Liver (tissue), 8 donors: ENCODE measurements at regions not wholly inside any gene's neighbourhood (a gene's known extent, or its start where the extent isn't known, plus 50 kb on each side); places are given as distances from the start of the nearest gene placed in this dataset.

Experiments used
- DNase-seq: peaks from one replicate; pipeline ENCODE4 v3.0.0-alpha.2; 2017; ENCODE audit warnings: low spot score
- H3K27ac ChIP-seq, 2 donors: one replicate each; pipeline ENCODE4 v1.7.0; 2013; ENCODE audit warnings: inconsistent platforms in 2 of 2, low read length in 2 of 2, control low read depth in 1 of 2, low read depth in 1 of 2, mild to moderate bottlenecking in 1 of 2
- H3K27me3 ChIP-seq, 4 donors: one replicate each; pipeline versions ENCODE4 v1.6.1 to v1.7.0; 2013; ENCODE audit warnings: low read length in 3 of 4, inconsistent platforms in 1 of 4, mild to moderate bottlenecking in 1 of 4, moderate library complexity in 1 of 4; ENCODE audit not compliant: control insufficient read depth in 4 of 4, insufficient read depth in 4 of 4
- H3K36me3 ChIP-seq, 4 donors: one replicate each; pipeline versions ENCODE4 v1.6.1 to v1.7.0; 2013; ENCODE audit warnings: low read length in 3 of 4, mild to moderate bottlenecking in 3 of 4, low read depth in 1 of 4, moderate library complexity in 1 of 4; ENCODE audit not compliant: control insufficient read depth in 4 of 4, insufficient read depth in 3 of 4
- H3K4me1 ChIP-seq, 4 donors: one replicate each; pipeline versions ENCODE4 v1.6.1 to v1.7.0; 2013; ENCODE audit warnings: low read length in 3 of 4, mild to moderate bottlenecking in 3 of 4, moderate library complexity in 1 of 4; ENCODE audit not compliant: control insufficient read depth in 4 of 4, insufficient read depth in 4 of 4
- H3K4me3 ChIP-seq, 3 donors: one replicate each; pipeline versions ENCODE4 v1.6.1 to v1.7.0; 2013; ENCODE audit warnings: low read length in 3 of 3, control low read depth in 1 of 3, low read depth in 1 of 3, mild to moderate bottlenecking in 1 of 3
- H3K9ac ChIP-seq, 2 donors: one replicate each; pipeline ENCODE4 v1.7.0; 2013; ENCODE audit warnings: low read length in 2 of 2, mild to moderate bottlenecking in 2 of 2, moderate library complexity in 2 of 2, control low read depth in 1 of 2, low read depth in 1 of 2
- H3K9me3 ChIP-seq, 4 donors: one replicate each; pipeline versions ENCODE4 v1.6.1 to v1.7.0; 2013; ENCODE audit warnings: low read length in 3 of 4; ENCODE audit not compliant: control insufficient read depth in 4 of 4
- CTCF ChIP-seq: fragments of 150-350 bp; IDR thresholded peaks from 2 replicates; pipeline ENCODE4 v1.5.1; 2017; ENCODE audit warnings: improper control_type of control experiment, low read depth, low read length; ENCODE audit not compliant: missing input control
- EGR1 ChIP-seq, 2 donors: IDR thresholded peaks; 2 replicates each; pipeline ENCODE4 v1.6.1; 2016 to 2018; ENCODE audit warnings: antibody characterized with exemption in 2 of 2, low read depth in 2 of 2
- FOXA1 ChIP-seq: IDR thresholded peaks from 2 replicates; pipeline ENCODE4 v1.6.1; 2016; ENCODE audit warnings: antibody characterized with exemption
- FOXA2 ChIP-seq: IDR thresholded peaks from 2 replicates; pipeline ENCODE4 v1.6.1; 2016; ENCODE audit warnings: antibody characterized with exemption
- GABPA ChIP-seq, 2 donors: IDR thresholded peaks in 1 of 2; conservative IDR thresholded peaks in 1 of 2; 2 replicates each; pipeline ENCODE4 v1.6.1; 2016; ENCODE audit warnings: antibody characterized with exemption in 2 of 2, mild to moderate bottlenecking in 1 of 2, moderate library complexity in 1 of 2
- HNF4A ChIP-seq, 2 donors: conservative IDR thresholded peaks; 2 replicates each; pipeline ENCODE4 v1.6.1; 2016; ENCODE audit warnings: antibody characterized with exemption in 2 of 2, mild to moderate bottlenecking in 2 of 2
- HNF4G ChIP-seq: IDR thresholded peaks from 2 replicates; pipeline ENCODE4 v1.6.1; 2016; ENCODE audit warnings: antibody characterized with exemption
- JUND ChIP-seq, 2 donors: IDR thresholded peaks; 2 replicates each; pipeline ENCODE4 v1.6.1; 2016; ENCODE audit warnings: antibody characterized with exemption in 2 of 2
- REST ChIP-seq: IDR thresholded peaks from 2 replicates; pipeline ENCODE4 v1.6.1; 2016; ENCODE audit warnings: antibody characterized with exemption, mild to moderate bottlenecking
- SP1 ChIP-seq: IDR thresholded peaks from 2 replicates; pipeline ENCODE4 v1.6.1; 2018; ENCODE audit warnings: antibody characterized with exemption, mild to moderate bottlenecking
- TAF1 ChIP-seq: conservative IDR thresholded peaks from 2 replicates; pipeline ENCODE4 v1.6.1; 2016; ENCODE audit warnings: antibody characterized with exemption, mild to moderate bottlenecking
- YY1 ChIP-seq: IDR thresholded peaks from 2 replicates; pipeline ENCODE4 v1.6.1; 2016; ENCODE audit warnings: antibody characterized with exemption, mild to moderate bottlenecking
- ZBTB33 ChIP-seq: IDR thresholded peaks from 2 replicates; pipeline ENCODE4 v1.6.1; 2016; ENCODE audit warnings: antibody characterized with exemption
- WGBS: extraction: QIAGEN DNeasy Blood & Tissue Kit; methylation state at CpG from one replicate; pipeline ENCODE4 v1.1.7; 2013; 5-methylcytosine and 5-hydroxymethylcytosine counted together
- donor health status: healthy.
- donor health status: healthy.
- donor health status: healthy.
- donor health status: healthy.
- donor health status: healthy.

GRCh38 chr11:44466531-44467205 is 98.8 kb upstream of the CD82 start:
- H3K4me1 ChIP-seq: peaks cover 0 to 8% (median 3%) of the 10 kb centered on the region in 4 donors
- no peak for TF ChIP-seq HNF4A (conservative IDR thresholded peaks at IDR 0.05)
- no peak for TF ChIP-seq JUND (IDR thresholded peaks at IDR 0.05)
- TF ChIP-seq HNF4G: no peak
- no peak for TF ChIP-seq TAF1
- no peak for TF ChIP-seq CTCF
- H3K36me3 ChIP-seq: no peaks in the 10 kb centered on the region
- DNase-seq: no peak
- no peak overlapping the region for H3K4me3 ChIP-seq
- no peak overlapping the region for H3K27ac ChIP-seq
- WGBS: 86% methylated on average over 24 of the region's 24 CpGs
- no peak overlapping the region for H3K9ac ChIP-seq
- H3K9me3 ChIP-seq: peaks cover 0 to 2% (median 0%) of the 10 kb centered on the region in 4 donors
- no peaks in the 10 kb centered on the region for H3K27me3 ChIP-seq

- Histone ChIP-seq H3K4me1 (peaks cover 0 to 8% (median 3%) of the 10 kb centered on the region in 4 donors), H3K27ac (no peak overlapping the region), H3K36me3 (no peaks in the 10 kb centered on the region), H3K9me3 (peaks cover 0 to 2% (median 0%) of the 10 kb centered on the region in 4 donors), H3K4me3 (no peak overlapping the region), H3K9ac (no peak overlapping the region), H3K27me3 (no peaks in the 10 kb centered on the region)
- WGBS: 81% methylated on average over 1 of the region's 1 CpG
- TF ChIP-seq ZBTB33 (no peak), JUND (IDR thresholded peaks at IDR 0.05) (no peak), EGR1 (IDR thresholded peaks at IDR 0.05; ENCODE audit: low read depth in 2 of 2) (no peak), HNF4G (no peak), YY1 (no peak), GABPA (IDR thresholded peaks at IDR 0.05 in 1 of 2, conservative IDR thresholded peaks at IDR 0.05 in 1 of 2) (no peak), TAF1 (no peak), FOXA2 (no peak), FOXA1 (no peak), HNF4A (conservative IDR thresholded peaks at IDR 0.05) (no peak), SP1 (no peak), REST (no peak)
- no peak for DNase-seq
Observed at GRCh38 chr11:44467413-44467812, 98.0 kb upstream of the CD82 start.
